ENCODE measurements at regions not wholly inside any gene's neighbourhood (a gene's known extent, or its start where the extent isn't known, plus 50 kb on each side); places are given as distances from the start of the nearest gene placed in this dataset.
A peak's percentile ranks its signal among the peaks of the same experiment; 100 is the strongest.
"Not testable (repeated sequence)": the region's sequence is repeated elsewhere in the genome, so short reads cannot be mapped to it uniquely, and the experiment has no call there.

- DNase-seq (ENCODE audit: low spot score): no peak
Observed at GRCh38 chr14:29376237-29376636, 551.4 kb downstream of the PRKD1 start.

GRCh38 chr14:29380826-29381225, 546.8 kb downstream of the PRKD1 start:
- DNase-seq (ENCODE audit: low spot score): no peak

- no peak for DNase-seq (ENCODE audit: low spot score)
Observed at GRCh38 chr14:29388571-29388970, 539.1 kb downstream of the PRKD1 start.

- no peak for DNase-seq (ENCODE audit: low spot score)
Observed at GRCh38 chr14:29390081-29390832, 537.4 kb downstream of the PRKD1 start.

- DNase-seq (ENCODE audit: low spot score): no peak
Observed at GRCh38 chr14:29391231-29391630, 536.4 kb downstream of the PRKD1 start.

- no peak for DNase-seq (ENCODE audit: low spot score)
Observed at GRCh38 chr14:29391801-29392200, 535.8 kb downstream of the PRKD1 start.

GRCh38 chr14:29392287-29392686, 535.4 kb downstream of the PRKD1 start:
- no peak for DNase-seq (ENCODE audit: low spot score)

GRCh38 chr14:29403091-29403490, 524.6 kb downstream of the PRKD1 start:
- no peak for DNase-seq (ENCODE audit: low spot score)

- no peak for DNase-seq (ENCODE audit: low spot score)
Observed at GRCh38 chr14:29410581-29410980, 517.1 kb downstream of the PRKD1 start.

GRCh38 chr14:29414931-29415330, 512.7 kb downstream of the PRKD1 start:
- not testable (repeated sequence) for DNase-seq (ENCODE audit: low spot score)

GRCh38 chr14:29419736-29420135, 507.9 kb downstream of the PRKD1 start:
- DNase-seq (ENCODE audit: low spot score): no peak

- no peak for DNase-seq (ENCODE audit: low spot score)
Observed at GRCh38 chr14:29421156-29421728, 506.4 kb downstream of the PRKD1 start.

- DNase-seq (ENCODE audit: low spot score): no peak
Observed at GRCh38 chr14:29425705-29426482, 501.8 kb downstream of the PRKD1 start.

- peak; percentile 35 for DNase-seq (ENCODE audit: low spot score)
Observed at GRCh38 chr14:29442696-29443095, 485.0 kb downstream of the PRKD1 start.

GRCh38 chr14:29444216-29444615, 483.4 kb downstream of the PRKD1 start:
- DNase-seq (ENCODE audit: low spot score): no peak

GRCh38 chr14:29444805-29445204, 482.8 kb downstream of the PRKD1 start:
- DNase-seq (ENCODE audit: low spot score): no peak

GRCh38 chr14:29446971-29447370, 480.7 kb downstream of the PRKD1 start:
- DNase-seq (ENCODE audit: low spot score): no peak

GRCh38 chr14:29451941-29452340, 475.7 kb downstream of the PRKD1 start:
- no peak for DNase-seq (ENCODE audit: low spot score)

GRCh38 chr14:29453045-29453444, 474.6 kb downstream of the PRKD1 start:
- DNase-seq (ENCODE audit: low spot score): no peak

GRCh38 chr14:29454026-29454693, 473.5 kb downstream of the PRKD1 start:
- DNase-seq (ENCODE audit: low spot score): no peak

- no peak for DNase-seq (ENCODE audit: low spot score)
Observed at GRCh38 chr14:29458547-29458946, 469.1 kb downstream of the PRKD1 start.

- no peak for DNase-seq (ENCODE audit: low spot score)
Observed at GRCh38 chr14:29459531-29459930, 468.1 kb downstream of the PRKD1 start.

All from COLO829 (cell line).